Loucy (cell line): ENCODE measurements at regions not wholly inside any gene's neighbourhood (a gene's known extent, or its start where the extent isn't known, plus 50 kb on each side); places are given as distances from the start of the nearest gene placed in this dataset.

Source experiments
- H2AFZ ChIP-seq: fragments of 200-600 bp; sonication (generic); 2 replicates; pipeline ENCODE4 v1.6.0; 2016; ENCODE audit warnings: antibody characterized with exemption, mild to moderate bottlenecking, low read length, moderate library complexity
- H3F3A ChIP-seq: fragments of 200-600 bp; 2 replicates; pipeline ENCODE4 v1.6.0; 2016; ENCODE audit warnings: antibody characterized with exemption, low read depth, mild to moderate bottlenecking
- H3K27me3 ChIP-seq: fragments of 200-600 bp; sonication (generic); 2 replicates; pipeline ENCODE4 v1.6.1; 2014; ENCODE audit warnings: low read length, mild to moderate bottlenecking; ENCODE audit not compliant: insufficient read depth, poor library complexity, severe bottlenecking
- H3K36me3 ChIP-seq: fragments of 200-600 bp; sonication (generic); 2 replicates; pipeline ENCODE4 v1.6.1; 2016; ENCODE audit warnings: low read length; ENCODE audit not compliant: insufficient read depth
- H3K4me1 ChIP-seq: fragments of 200-600 bp; sonication (generic); 2 replicates; pipeline ENCODE4 v1.5.1; 2014; ENCODE audit warnings: low read length, mild to moderate bottlenecking; ENCODE audit not compliant: insufficient read depth, poor library complexity, severe bottlenecking
- H3K4me2 ChIP-seq: fragments of 200-600 bp; sonication (generic); 2 replicates; pipeline ENCODE4 v1.6.0; 2014; ENCODE audit warnings: antibody characterized with exemption, low read length, low read depth, mild to moderate bottlenecking; ENCODE audit not compliant: poor library complexity, severe bottlenecking
- H3K4me3 ChIP-seq: fragments of 200-600 bp; sonication (generic); 2 replicates; pipeline ENCODE4 v1.5.1; 2014; ENCODE audit warnings: low read length, mild to moderate bottlenecking, mixed read lengths; ENCODE audit not compliant: poor library complexity, severe bottlenecking
- H3K79me2 ChIP-seq: fragments of 200-600 bp; sonication (generic); 2 replicates; pipeline ENCODE4 v1.6.1; 2014; ENCODE audit warnings: low read length; ENCODE audit not compliant: insufficient read depth
- H3K9ac ChIP-seq: fragments of 200-600 bp; sonication (generic); 2 replicates; pipeline ENCODE4 v1.6.0; 2014; ENCODE audit warnings: mild to moderate bottlenecking, low read depth, low read length, moderate library complexity; ENCODE audit not compliant: poor library complexity, severe bottlenecking
- H3K9me2 ChIP-seq: fragments of 200-600 bp; sonication (generic); replicated peaks from 2 replicates; pipeline ENCODE4 v1.6.1; 2016; ENCODE audit warnings: low read depth, low read length, mixed read lengths
- H3K9me3 ChIP-seq: fragments of 200-600 bp; sonication (generic); 2 replicates; pipeline ENCODE4 v1.6.1; 2014; ENCODE audit warnings: mild to moderate bottlenecking, antibody characterized with exemption, low read length, low read depth; ENCODE audit not compliant: insufficient read depth
- H4K20me1 ChIP-seq: fragments of 200-600 bp; sonication (generic); 2 replicates; pipeline ENCODE4 v1.6.0; 2014; ENCODE audit warnings: antibody characterized with exemption, low read length, mild to moderate bottlenecking; ENCODE audit not compliant: insufficient read depth, poor library complexity, severe bottlenecking
- CTCF ChIP-seq: fragments of 200-600 bp; sonication (generic); conservative IDR thresholded peaks from 2 replicates; pipeline ENCODE4 v1.5.1; 2014; ENCODE audit warnings: mild to moderate bottlenecking, antibody characterized with exemption, low read length
- EZH2phosphoT487 ChIP-seq: fragments of 200-600 bp; IDR thresholded peaks from 2 replicates; pipeline ENCODE4 v1.6.1; 2018; ENCODE audit warnings: antibody characterized with exemption, mild to moderate bottlenecking, moderate library complexity, borderline replicate concordance

GRCh38 chr9:93846349-93846748 is 108.8 kb downstream of the BARX1 start:
- no peak overlapping the region for H3K4me3 ChIP-seq
- H4K20me1 ChIP-seq = no peaks in the 10 kb centered on the region
- H3K36me3 ChIP-seq = no peaks in the 10 kb centered on the region
- H3K9me3 ChIP-seq = no peaks in the 10 kb centered on the region
- H3K9me2 ChIP-seq = no peaks in the 10 kb centered on the region
- no peaks in the 10 kb centered on the region for H3K4me1 ChIP-seq
- no peak overlapping the region for H3K9ac ChIP-seq
- no peaks in the 10 kb centered on the region for H3K79me2 ChIP-seq
- H3K27me3 ChIP-seq = no peaks in the 10 kb centered on the region
- H2AFZ ChIP-seq = no peak overlapping the region
- no peaks in the 10 kb centered on the region for H3F3A ChIP-seq
- TF ChIP-seq CTCF (no peak), EZH2phosphoT487 (no peak)
- H3K4me2 ChIP-seq = no peak overlapping the region

- Histone ChIP-seq H3K9me3 (no peaks in the 10 kb centered on the region), H3K27me3 (no peaks in the 10 kb centered on the region), H3K36me3 (no peaks in the 10 kb centered on the region), H3K9ac (no peak overlapping the region), H3K79me2 (no peaks in the 10 kb centered on the region), H4K20me1 (no peaks in the 10 kb centered on the region), H2AFZ (no peak overlapping the region), H3F3A (no peaks in the 10 kb centered on the region), H3K4me2 (no peak overlapping the region), H3K9me2 (no peaks in the 10 kb centered on the region), H3K4me1 (no peaks in the 10 kb centered on the region), H3K4me3 (no peak overlapping the region)
- TF ChIP-seq EZH2phosphoT487 (no peak), CTCF (no peak)
Measured at GRCh38 chr9:93843396-93843795, 111.8 kb downstream of the BARX1 start.

- Histone ChIP-seq H3K36me3 (no peaks in the 10 kb centered on the region), H2AFZ (no peak overlapping the region), H3K9me3 (no peaks in the 10 kb centered on the region), H4K20me1 (no peaks in the 10 kb centered on the region), H3K4me1 (no peaks in the 10 kb centered on the region), H3K9me2 (no peaks in the 10 kb centered on the region), H3F3A (no peaks in the 10 kb centered on the region), H3K27me3 (no peaks in the 10 kb centered on the region), H3K4me2 (no peak overlapping the region), H3K79me2 (no peaks in the 10 kb centered on the region), H3K9ac (no peak overlapping the region), H3K4me3 (no peak overlapping the region)
- no peak for TF ChIP-seq EZH2phosphoT487
Measured at GRCh38 chr9:93830606-93831005, 124.5 kb downstream of the BARX1 start.

- no peaks in the 10 kb centered on the region for H3K79me2 ChIP-seq
- no peaks in the 10 kb centered on the region for H3K27me3 ChIP-seq
- no peak overlapping the region for H3K4me2 ChIP-seq
- H3K9me3 ChIP-seq = no peaks in the 10 kb centered on the region
- H3F3A ChIP-seq = no peaks in the 10 kb centered on the region
- no peaks in the 10 kb centered on the region for H4K20me1 ChIP-seq
- no peaks in the 10 kb centered on the region for H3K36me3 ChIP-seq
- no peaks in the 10 kb centered on the region for H3K4me1 ChIP-seq
- no peaks in the 10 kb centered on the region for H3K9me2 ChIP-seq
- H3K4me3 ChIP-seq = no peak overlapping the region
- TF ChIP-seq EZH2phosphoT487 = no peak
- no peak overlapping the region for H3K9ac ChIP-seq
- H2AFZ ChIP-seq = no peak overlapping the region
Measured at GRCh38 chr9:93830012-93830596, 125.1 kb downstream of the BARX1 start.
